NCI-H345 treated with DMSO at 0.1 percent for 48 hours (cell line): ENCODE measurements at regions not wholly inside any gene's neighbourhood (a gene's known extent, or its start where the extent isn't known, plus 50 kb on each side); places are given as distances from the start of the nearest gene placed in this dataset.

Source experiments
- DNase-seq: peaks from one replicate; lab custom pipeline; 2025; ENCODE audit not compliant: unreplicated experiment; lab: John Stamatoyannopoulos, UW

- DNase-seq = no peak
Measured at GRCh38 chr6:28696167-28696566, 170.5 kb downstream of the GPX5 start.

GRCh38 chr6:28696682-28697081 lies 171.0 kb downstream of the GPX5 start:
- no peak for DNase-seq

GRCh38 chr6:28707387-28708282 lies 182.0 kb downstream of the GPX5 start:
- no peak for DNase-seq

- DNase-seq = no peak
Measured at GRCh38 chr6:28709478-28710349, 184.0 kb downstream of the GPX5 start.

DNA sequence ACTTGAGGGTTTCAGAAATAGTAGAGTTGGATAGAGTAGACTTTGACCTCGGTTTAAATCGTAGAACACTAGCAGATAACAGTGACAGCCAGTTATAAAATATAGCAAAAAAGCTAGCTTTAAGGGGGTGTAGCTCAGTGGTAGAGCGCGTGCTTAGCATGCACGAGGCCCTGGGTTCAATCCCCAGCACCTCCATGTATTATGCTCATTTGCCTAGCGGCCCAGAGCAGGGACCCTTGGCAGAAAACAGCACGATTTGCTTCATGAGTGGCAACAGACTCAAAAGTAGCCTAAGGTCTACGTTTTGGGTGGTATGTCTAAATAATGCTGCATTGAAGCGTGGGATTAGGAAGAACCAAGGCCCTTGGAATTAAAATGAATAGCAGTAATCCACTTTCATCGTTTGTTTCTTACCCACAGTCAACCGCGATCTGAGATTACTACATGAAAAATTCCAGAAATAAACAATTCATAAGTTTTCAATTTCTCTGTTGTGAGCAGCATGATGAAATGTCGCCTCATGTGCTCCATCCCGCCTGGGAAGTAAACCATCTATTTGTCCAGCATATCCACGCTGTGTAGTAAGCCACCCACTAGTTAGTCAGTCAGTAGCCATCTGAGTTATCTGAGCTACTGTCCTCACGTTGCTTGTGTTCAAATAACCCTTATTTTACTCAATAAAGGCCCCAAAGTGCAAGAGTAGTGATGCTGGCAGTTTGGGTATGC lies 184.9 kb downstream of the GPX5 start:
- DNase-seq = no peak

DNA sequence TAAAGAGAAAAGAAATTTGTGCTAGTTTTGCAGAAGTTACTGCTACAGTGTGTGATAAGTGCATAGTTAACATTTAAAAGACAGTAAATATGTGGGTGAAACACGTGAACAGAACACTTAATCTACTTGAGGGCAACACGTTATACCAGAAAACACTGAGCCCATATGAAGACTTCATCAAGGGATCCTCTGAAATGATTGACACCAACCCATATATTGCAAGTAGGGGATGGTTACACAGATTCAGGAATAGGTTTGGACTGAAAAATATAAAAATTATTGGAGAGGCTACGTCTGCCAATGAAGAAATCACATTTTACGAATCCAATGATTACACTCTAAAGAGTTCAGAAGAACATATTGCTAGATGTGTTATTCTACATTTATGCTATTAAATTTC lies 185.6 kb downstream of the GPX5 start:
- DNase-seq = no peak

DNA sequence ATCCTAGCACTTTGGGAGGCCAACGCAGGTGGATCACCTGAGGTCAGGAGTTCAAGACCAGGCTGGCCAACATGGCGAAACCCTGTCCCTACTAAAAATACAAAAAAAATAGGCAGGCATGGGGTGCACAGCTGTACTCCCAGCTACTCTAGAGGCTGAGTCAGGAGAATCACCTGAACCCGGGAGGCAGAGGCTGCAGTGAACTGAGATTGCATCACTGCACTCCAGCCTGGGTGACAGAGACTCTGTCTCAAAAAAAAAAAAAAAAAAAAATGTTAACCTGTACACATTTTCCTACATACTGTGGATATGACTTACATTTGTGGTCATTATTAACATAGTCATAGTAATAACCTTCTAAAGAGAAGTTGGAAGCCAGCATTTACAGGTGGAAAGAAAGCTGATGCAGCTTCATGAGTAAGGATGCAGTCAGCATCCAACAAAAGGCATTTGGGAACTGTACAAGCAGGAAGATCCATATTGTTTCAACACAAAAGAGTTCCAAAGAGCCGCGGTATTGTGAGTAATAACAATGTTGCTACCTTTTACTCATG lies 186.2 kb downstream of the GPX5 start:
- DNase-seq = no peak

DNA sequence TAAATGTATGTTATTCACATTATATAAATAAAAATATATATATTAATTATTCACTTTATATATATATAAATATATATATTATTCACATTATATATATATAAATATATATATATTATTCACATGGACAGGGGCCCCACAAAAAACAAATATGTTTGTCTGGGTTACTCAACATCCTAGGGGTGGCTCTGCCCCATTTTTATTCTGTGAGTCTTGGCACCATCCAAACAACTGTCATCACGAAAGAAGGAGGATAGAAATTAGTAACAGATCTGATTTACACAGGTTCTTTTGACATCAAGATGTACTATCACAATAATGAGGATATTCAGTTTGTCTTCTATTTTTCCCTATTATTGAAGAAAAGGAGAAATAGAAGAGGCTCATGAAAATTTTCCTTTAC lies 187.3 kb downstream of the GPX5 start:
- DNase-seq = no peak

DNA sequence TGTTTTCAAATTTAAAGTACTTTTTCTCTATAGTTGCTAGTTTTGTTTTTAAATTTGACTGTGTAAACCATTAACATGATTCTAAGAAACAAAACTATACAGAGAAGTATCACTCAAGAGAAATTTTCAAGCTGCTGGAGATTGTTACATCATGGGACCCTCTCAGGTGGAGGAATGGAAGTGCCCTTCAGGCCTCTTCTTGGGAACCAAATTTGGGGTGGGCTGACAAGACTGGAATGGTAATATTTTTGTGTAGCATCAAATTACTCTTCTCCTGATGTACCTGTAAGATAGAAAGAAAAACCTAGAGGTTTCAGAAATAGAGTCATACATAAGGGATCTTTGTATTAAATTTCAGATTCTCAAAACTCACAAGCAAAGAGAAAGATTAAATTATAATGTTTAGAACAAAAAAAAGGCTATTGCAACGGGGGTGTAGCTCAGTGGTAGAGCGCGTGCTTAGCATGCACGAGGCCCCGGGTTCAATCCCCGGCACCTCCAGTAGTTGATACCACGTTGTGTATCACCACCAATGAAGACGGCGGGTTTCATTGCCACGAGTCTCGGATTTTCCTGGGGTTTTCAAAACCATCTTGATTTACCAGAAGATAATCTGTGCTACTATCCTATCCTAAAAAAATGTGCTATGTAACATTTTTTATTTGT lies 193.7 kb downstream of the GPX5 start:
- DNase-seq = no peak

GRCh38 chr6:28720357-28721231 lies 194.9 kb downstream of the GPX5 start:
- no peak for DNase-seq

GRCh38 chr6:28721372-28721771 lies 195.7 kb downstream of the GPX5 start:
- DNase-seq = no peak

GRCh38 chr6:28724395-28724794 lies 198.7 kb downstream of the GPX5 start:
- no peak for DNase-seq

- no peak for DNase-seq
Measured at GRCh38 chr6:28725274-28725809, 198.4 kb downstream of the TRIM27 start.

- no peak for DNase-seq
Measured at GRCh38 chr6:28725890-28726348, 197.9 kb downstream of the TRIM27 start.

DNA sequence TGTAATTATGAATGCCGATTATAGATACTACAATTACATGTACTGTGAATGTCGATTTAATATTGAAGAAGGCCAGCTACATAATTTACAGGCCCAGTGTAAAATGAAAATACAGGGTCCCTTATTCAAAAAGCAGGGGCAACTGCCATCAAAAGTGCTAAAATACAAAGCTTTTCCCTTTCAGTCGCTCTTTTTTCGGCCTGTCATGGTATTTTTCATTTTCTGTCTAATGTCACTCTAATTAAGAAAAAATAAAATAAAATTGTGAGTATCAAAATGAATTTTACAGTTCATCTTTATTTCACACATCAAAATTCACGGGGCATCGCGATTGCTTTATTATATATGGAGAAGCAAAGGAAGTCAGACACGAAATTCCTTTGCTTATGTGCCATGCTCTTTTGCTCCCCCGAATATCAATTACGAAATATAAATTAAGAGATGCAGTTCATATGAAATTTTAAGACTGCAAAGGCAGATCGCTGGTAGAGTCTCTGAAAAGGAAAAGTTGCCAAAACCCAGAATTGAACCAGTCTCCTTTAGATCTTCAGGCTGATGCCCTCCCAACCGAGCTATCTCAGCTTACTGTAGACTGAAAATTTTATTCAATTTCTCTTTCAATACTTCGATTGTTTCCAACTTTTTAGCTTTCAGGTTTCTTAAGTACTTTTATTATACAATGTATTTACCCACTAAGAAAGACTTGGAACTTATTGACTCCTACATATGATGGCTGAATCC lies 197.0 kb downstream of the TRIM27 start:
- DNase-seq = no peak

DNA sequence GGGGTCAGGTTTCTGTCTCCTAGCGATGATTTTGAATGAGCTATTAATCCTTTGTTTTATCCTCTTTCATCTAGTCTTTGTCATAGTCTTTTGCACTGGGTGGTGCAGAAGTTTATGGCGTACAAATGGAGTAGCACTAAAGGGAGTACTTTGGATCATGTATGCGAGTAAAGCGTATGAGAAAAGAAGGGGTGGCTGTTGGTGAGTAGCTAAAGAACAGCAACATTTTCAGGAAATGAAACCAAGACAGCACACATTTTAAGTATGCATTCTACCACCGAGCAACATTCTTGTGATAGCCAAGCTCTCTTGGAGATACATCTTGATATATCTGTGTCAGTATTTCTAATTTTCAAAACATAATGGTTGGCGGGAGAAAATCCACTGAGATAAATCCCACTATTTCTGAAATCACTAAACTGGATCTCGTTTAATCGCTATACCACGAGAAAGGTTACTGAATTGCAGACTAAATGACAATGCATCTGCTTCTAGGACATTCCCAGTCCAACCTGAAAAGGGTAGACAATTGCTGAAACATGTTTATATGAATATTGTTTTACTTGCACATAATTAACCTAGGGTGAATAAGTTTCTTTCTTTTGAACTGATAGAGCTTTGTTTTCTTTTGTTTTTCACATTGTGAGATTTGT lies 196.1 kb downstream of the TRIM27 start:
- no peak for DNase-seq

DNA sequence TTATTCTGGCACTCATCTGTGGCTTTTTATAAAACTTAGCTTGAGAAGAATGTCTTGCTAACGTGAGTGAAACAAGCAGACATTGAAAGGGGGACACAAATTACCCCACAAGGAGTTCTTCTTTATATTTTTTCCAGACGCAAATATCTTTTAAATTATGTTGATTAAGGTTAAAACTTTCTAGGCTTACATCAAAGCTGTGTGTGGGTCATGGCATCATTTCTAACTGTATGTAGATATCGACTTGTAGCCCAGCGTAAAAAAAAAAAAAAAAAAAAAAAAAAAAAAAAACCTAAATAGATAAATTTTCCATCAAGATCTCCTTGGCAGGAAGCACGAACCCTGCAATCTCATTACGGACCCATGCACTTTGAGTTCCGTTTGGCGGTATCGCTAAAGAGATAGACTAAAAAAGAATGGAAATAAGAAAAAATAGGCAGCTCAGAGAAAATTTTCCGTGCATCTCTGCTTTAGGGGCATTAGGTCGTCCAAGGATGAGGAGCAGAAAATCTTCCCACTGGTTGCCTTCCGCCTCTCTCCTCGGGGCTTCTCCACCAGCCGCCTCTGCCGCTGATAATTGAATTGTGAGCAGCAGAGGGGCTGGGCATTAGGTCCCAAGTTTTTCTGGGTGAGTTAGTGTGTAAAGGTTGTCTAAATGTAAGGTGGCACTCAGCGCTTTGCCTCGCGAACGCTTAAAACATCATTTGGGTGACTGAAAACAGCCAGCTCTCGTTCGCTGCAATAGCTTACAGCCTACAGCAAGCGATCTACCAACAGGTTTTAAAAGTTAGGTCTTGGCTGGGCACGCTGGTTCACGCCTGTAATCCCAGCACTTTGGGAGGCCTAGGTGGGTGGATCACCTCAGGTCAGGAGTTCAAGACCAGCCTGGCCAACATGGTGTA lies 194.0 kb downstream of the TRIM27 start:
- DNase-seq = no peak
